ENCODE measurements at regions not wholly inside any gene's neighbourhood (a gene's known extent, or its start where the extent isn't known, plus 50 kb on each side); places are given as distances from the start of the nearest gene placed in this dataset.

- H3K9me3 ChIP-seq (ENCODE audit: control insufficient read depth, insufficient read depth, low read length) = no peaks in the 10 kb centered on the region; the same call in 1 of the 2 replicates
- no peak overlapping the region for H2BK15ac ChIP-seq (ENCODE audit: low read depth, low read length)
- no peak overlapping the region for H3K14ac ChIP-seq (replicated peaks; ENCODE audit: low read depth, low read length)
- no peaks in the 10 kb centered on the region for H3K27me3 ChIP-seq (ENCODE audit: control insufficient read depth, insufficient read depth, low read length)
- ChIA-PET POLR2A (ENCODE audit: unreplicated experiment) (no interaction called here), CTCF (interaction anchor here (0.6 kb wide), 1 partner anchor 135 kb away, joined by 3 read pairs; no protein-coding TSS in a partner anchor)
- no peak overlapping the region for H2AK5ac ChIP-seq (ENCODE audit: low read depth, low read length)
- H4K8ac ChIP-seq (ENCODE audit: low read depth in 2 of 2, low read length in 2 of 2) = no peak overlapping the region
- no peak overlapping the region for H3K23ac ChIP-seq (ENCODE audit: low read depth, low read length)
- no peak overlapping the region for H2BK5ac ChIP-seq (ENCODE audit: low read depth, low read length, poor library complexity, severe bottlenecking)
- no peak overlapping the region for H3K9ac ChIP-seq (ENCODE audit: low read depth, low read length)
- H3K56ac ChIP-seq (ENCODE audit: extremely low read depth, insufficient read depth, low read length) = no peak overlapping the region
- no peak overlapping the region for H3K4me3 ChIP-seq (ENCODE audit: insufficient read depth, low read depth, low read length)
- 80% methylated on average over 2 of the region's 4 CpGs; no CpG with 5 or more reads in 1 of the 2 experiments for WGBS, 2 experiments (ENCODE audit: extremely low coverage in 2 of 2, insufficient read length in 1 of 2)
- H3K4ac ChIP-seq (ENCODE audit: low read depth, low read length) = no peak overlapping the region
- H3K4me2 ChIP-seq (ENCODE audit: low read depth, low read length) = no peak overlapping the region
- DNase-seq = no peak
- no peak overlapping the region for H2AFZ ChIP-seq (replicated peaks; ENCODE audit: low read length, poor library complexity)
- no peak overlapping the region for H3K27ac ChIP-seq (ENCODE audit: insufficient read depth, low read length)
- H4K91ac ChIP-seq (ENCODE audit: insufficient read depth, low read depth, low read length) = no peak overlapping the region
- no peak for ATAC-seq (ENCODE audit: low read depth)
- in situ Hi-C loops (cut with MboI; ENCODE audit: low sequenced_read_pairs) (no loop called here), intact Hi-C loops (cut with micrococcal nuclease) (no loop called here), dilution Hi-C loops (cut with HindIII; ENCODE audit: low sequenced_read_pairs, unreplicated experiment) (no loop called here)
- H4K5ac ChIP-seq (ENCODE audit: low read depth, low read length) = no peak overlapping the region
- no peaks in the 10 kb centered on the region for H3K4me1 ChIP-seq (ENCODE audit: control insufficient read depth, insufficient read depth, low read length)
- TF ChIP-seq FOS (IDR thresholded peaks at IDR 0.05; ENCODE audit: low read depth, low read length) = no peak
- no peak for TF ChIP-seq USF2 (IDR thresholded peaks at IDR 0.05; ENCODE audit: low read depth, low read length)
- no peak for TF ChIP-seq MAZ (IDR thresholded peaks at IDR 0.05; ENCODE audit: borderline replicate concordance, low read depth, low read length)
- no peak for TF ChIP-seq MAFK (IDR thresholded peaks at IDR 0.05; ENCODE audit: low read depth, low read length)
- no peak for TF ChIP-seq MXI1 (IDR thresholded peaks at IDR 0.05; ENCODE audit: borderline replicate concordance, low read depth, low read length)
- no peak for TF ChIP-seq CTCF (conservative IDR thresholded peaks at IDR 0.05; ENCODE audit: low read depth, low read length)
- TF ChIP-seq BHLHE40 (IDR thresholded peaks at IDR 0.05; ENCODE audit: low read depth, low read length) = no peak
- TF ChIP-seq RCOR1 (IDR thresholded peaks at IDR 0.05; ENCODE audit: insufficient replicate concordance, low read length) = no peak
- no peak for TF ChIP-seq RFX5 (IDR thresholded peaks at IDR 0.05; ENCODE audit: low read depth, low read length)
- H4K20me1 ChIP-seq (ENCODE audit: insufficient read depth, low read length) = no peaks in the 10 kb centered on the region
- no peak overlapping the region for H2AK9ac ChIP-seq (replicated peaks; ENCODE audit: low read depth, low read length, poor library complexity)
- no peak overlapping the region for H2BK20ac ChIP-seq (ENCODE audit: low read depth, low read length)
- H3K18ac ChIP-seq (ENCODE audit: low read depth, low read length) = no peak overlapping the region
- no peaks in the 10 kb centered on the region for H3K9me1 ChIP-seq (ENCODE audit: insufficient read depth, low read length)
- no peaks in the 10 kb centered on the region for H3K36me3 ChIP-seq (ENCODE audit: control insufficient read depth, insufficient read depth, low read length)
- BruUV-seq (replicated peaks) = no TSS peak
- no peak overlapping the region for H2BK120ac ChIP-seq (ENCODE audit: low read depth, low read length)
- no peaks in the 10 kb centered on the region for H3K79me1 ChIP-seq (ENCODE audit: low read depth in 1 of 2, low read length in 2 of 2)
Measured at GRCh38 chr16:51050377-51050706, 100.7 kb downstream of the SALL1 start.

All from IMR-90 (cell line).